H1 (cell line): ENCODE measurements at regions not wholly inside any gene's neighbourhood (a gene's known extent, or its start where the extent isn't known, plus 50 kb on each side); places are given as distances from the start of the nearest gene placed in this dataset.

Experiments
- BRCA1 ChIP-seq: IDR thresholded peaks from 2 replicates; pipeline ENCODE4 v1.6.1; 2012; ENCODE audit warnings: low read depth, low read length, improper control_type of control experiment
- CEBPB ChIP-seq: IDR thresholded peaks from 2 replicates; pipeline ENCODE4 v1.6.1; 2012; ENCODE audit warnings: low read depth, low read length
- CHD7 ChIP-seq: fragments of 300-600 bp; sonication (generic); IDR thresholded peaks from 2 replicates; pipeline ENCODE4 v1.7.1; 2012; ENCODE audit warnings: low read length, moderate library complexity, mild to moderate bottlenecking, inconsistent platforms; ENCODE audit not compliant: insufficient replicate concordance
- CTCF ChIP-seq, 3 experiments: IDR thresholded peaks; 1 replicate in 2 of 3; 2 replicates in 1 of 3; pipeline versions ENCODE4 v1.5.1 to v1.6.1; 2011; ENCODE audit warnings: low read length in 3 of 3, mild to moderate bottlenecking in 3 of 3, inconsistent platforms in 2 of 3, low read depth in 1 of 3, moderate library complexity in 1 of 3; ENCODE audit not compliant: insufficient read depth in 1 of 3; ENCODE audit errors: control extremely low read depth in 1 of 3
- HDAC6 ChIP-seq: IDR thresholded peaks from one replicate; pipeline ENCODE4 v1.7.1; 2012; ENCODE audit warnings: low read depth, mild to moderate bottlenecking, inconsistent platforms, low read length, moderate library complexity
- POLR2AphosphoS5 ChIP-seq: IDR thresholded peaks from 2 replicates; pipeline ENCODE4 v1.6.1; 2011; ENCODE audit warnings: low read depth, low read length
- SP4 ChIP-seq: IDR thresholded peaks from 2 replicates; pipeline ENCODE4 v1.6.1; 2012; ENCODE audit warnings: low read length, inconsistent platforms
- USF2 ChIP-seq: IDR thresholded peaks from 2 replicates; pipeline ENCODE4 v1.6.1; 2011; ENCODE audit warnings: low read length, improper control_type of control experiment

- no peak for TF ChIP-seq CHD7
- TF ChIP-seq USF2: no peak
- TF ChIP-seq CEBPB: no peak
- TF ChIP-seq POLR2AphosphoS5: no peak
- TF ChIP-seq HDAC6: no peak
- TF ChIP-seq BRCA1: no peak
- TF ChIP-seq SP4: no peak
- no peak for TF ChIP-seq CTCF (IDR thresholded peaks at IDR 0.05; ENCODE audit: control extremely low read depth in 1 of 3, insufficient read depth in 1 of 3, low read depth in 1 of 3, low read length in 3 of 3)
Measured at GRCh38 chr11:28701760-28702449, 593.7 kb downstream of the METTL15 start (continued).
